Activated CD4-positive, alpha-beta T cell treated with anti-CD3 and anti-CD28 coated beads for 48 hours (primary cell): ENCODE measurements at regions not wholly inside any gene's neighbourhood (a gene's known extent, or its start where the extent isn't known, plus 50 kb on each side); places are given as distances from the start of the nearest gene placed in this dataset.

Experiments
- DNase-seq: peaks from one replicate; pipeline ENCODE4 v3.0.0-alpha.2; 2020

DNA sequence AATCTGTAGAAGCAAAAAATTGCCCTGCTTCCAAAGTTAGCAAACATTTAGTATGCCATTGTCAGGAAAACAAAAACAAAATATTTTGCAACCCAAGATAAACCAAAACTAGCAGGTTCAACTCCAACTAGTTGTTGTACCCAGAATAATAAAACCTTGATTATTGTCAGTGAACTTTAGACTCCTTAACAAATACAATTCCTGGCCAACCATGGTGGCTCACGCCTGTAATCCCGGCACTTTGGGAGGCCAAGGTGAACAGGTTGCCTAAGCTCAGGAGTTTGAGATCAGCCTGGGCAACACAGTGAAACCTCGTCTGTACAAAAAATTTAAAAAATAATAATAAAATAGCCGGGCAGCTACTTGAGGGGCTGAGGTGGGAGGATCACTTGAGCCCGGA, 53.6 kb upstream of the EPCAM start:
- DNase-seq = no peak

DNA sequence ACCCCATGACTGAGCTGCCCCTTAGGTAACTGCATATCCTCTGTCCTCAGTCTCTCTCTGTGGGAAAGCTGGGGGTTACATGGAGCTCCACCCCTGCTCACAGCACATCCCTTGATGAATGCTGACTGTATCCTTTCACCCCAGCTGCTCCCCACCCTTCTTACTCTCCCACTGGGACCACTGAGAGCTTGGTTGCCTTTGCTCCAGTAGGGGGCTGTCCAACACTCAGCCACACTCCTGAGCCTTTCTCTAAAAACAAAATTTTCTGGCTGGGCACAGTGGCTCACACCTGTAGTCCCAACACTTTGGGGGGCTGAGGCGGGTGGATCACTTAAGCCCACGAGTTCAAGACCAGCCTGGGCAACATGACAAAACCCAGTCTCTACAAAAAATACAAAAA, 55.4 kb upstream of the EPCAM start:
- no peak for DNase-seq

DNA sequence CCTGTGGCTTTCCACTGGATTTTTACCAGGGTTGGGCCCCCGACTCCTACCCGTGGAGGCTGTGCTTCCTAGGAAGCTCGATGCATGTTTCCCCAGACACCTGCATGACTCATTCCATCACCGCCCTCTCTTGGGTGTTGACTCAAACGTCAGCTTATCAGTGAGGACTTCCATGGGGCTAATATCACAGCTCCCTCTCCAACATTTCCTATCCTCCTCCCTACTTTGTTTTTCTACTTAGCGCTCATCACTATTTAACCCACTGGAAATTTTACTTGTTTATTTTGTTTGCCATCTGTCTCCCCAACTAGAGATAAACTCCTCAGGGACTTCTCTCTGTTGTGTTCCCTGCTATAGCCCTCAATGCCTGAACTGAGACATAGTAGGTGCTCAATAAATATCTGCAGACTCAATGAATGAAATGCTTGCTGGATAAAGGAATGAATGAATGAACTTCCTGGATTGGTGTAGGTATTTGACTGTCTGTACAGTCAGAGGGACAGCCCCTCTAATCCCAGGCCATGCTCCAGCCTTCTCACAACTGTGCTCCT, 55.9 kb upstream of the EPCAM start:
- DNase-seq = no peak

GRCh38 chr2:47312491-47312850, 56.6 kb upstream of the EPCAM start:
- no peak for DNase-seq

GRCh38 chr2:47311764-47312490, 57.2 kb upstream of the EPCAM start:
- DNase-seq = no peak

- DNase-seq = no peak
Measured at GRCh38 chr2:47310801-47311560, 58.1 kb upstream of the EPCAM start.

- no peak for DNase-seq
Measured at GRCh38 chr2:47309952-47310800, 58.9 kb upstream of the EPCAM start.

GRCh38 chr2:47309472-47309951, 59.6 kb upstream of the EPCAM start:
- DNase-seq = no peak

GRCh38 chr2:47307066-47307465, 62.0 kb upstream of the EPCAM start:
- no peak for DNase-seq

DNA sequence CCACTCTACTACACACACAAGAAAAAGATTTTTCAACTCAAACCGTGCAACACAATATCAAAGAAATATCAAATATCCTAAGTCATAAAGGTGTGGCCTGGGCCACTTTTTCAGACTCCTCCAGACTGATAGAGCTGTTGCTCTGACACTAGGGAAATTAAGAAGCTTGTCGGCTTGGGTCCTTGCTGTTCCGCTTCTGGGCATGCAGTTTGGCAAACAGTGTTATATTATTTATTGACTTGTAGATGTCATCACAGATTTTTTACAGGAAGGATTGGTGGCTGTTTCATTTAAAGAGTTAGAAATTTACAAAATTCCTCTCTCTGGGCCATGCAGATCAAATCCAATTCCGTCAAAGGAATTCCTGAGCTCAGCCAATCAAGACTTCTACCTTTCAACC, 64.5 kb upstream of the EPCAM start:
- no peak for DNase-seq

GRCh38 chr2:47303341-47304148, 65.6 kb upstream of the EPCAM start:
- DNase-seq = no peak

- DNase-seq = no peak
Measured at GRCh38 chr2:47302308-47302707, 66.8 kb upstream of the EPCAM start.

DNA sequence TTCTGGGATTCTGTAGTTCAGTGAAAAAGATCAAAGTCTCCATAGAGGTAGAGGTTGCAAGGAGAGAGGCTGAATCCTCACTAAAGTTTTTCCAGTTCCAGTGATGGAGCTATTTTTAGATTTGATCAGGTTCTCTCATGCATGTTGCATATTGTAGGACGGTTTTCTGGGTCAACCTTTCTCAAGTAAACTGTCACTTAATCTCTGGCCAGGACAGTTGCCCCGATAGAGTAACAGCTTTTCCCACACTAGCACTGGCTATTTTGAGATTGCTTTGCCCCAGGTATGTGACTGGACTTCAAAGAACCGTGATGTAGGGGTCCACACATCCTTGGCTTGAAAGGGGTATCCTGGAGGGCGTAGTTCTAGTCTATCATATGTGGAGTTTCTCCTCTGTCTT, 67.4 kb upstream of the EPCAM start:
- DNase-seq = no peak

DNA sequence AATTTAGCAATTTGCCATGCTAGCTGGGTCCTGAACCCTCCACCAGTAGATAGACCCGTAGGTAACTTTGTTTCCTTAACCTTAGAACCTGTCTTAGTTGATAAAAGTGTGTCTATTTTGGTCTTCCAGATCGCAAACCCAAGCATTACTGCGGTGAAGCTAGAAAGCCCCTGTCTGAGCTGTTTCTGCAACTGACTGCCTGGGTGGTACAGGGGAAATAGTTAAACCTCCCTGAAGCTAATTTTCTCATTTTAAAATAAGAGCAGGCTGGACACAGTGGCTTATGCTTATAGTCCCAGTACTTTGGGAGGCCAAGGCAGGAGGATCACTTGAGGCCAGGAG, 67.9 kb upstream of the EPCAM start:
- no peak for DNase-seq

DNA sequence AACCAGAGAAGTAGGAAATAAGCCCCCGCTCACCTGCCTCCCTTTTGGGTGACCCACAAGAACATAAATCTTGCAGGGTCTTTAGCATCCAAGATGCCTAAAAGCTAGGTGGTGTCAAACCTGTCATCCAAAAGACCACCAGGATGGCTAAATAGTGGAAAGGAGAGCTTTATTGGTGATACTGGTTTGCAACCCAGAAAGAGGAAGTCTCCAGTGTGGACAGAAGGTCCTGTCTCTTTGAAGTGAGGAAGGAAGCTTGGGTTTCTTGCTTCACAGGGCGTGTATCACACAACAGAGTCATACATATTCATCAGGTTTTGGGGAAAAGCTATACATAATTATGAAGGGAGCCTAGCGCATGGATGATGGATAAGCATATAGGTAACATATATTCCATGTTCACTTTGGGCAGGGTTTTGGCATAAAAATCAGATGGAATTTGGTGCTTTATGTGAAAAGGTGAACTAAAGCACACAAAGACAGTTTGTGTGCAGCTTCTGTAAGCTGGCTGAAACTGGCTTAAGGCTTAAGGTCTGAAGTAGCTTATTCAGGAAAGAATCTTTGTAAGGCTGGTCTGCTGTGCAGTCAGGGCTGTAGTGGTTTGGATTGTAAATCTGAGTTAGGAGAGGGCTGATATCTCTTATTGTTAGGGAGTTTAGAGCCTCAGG, 68.4 kb upstream of the EPCAM start:
- no peak for DNase-seq

DNA sequence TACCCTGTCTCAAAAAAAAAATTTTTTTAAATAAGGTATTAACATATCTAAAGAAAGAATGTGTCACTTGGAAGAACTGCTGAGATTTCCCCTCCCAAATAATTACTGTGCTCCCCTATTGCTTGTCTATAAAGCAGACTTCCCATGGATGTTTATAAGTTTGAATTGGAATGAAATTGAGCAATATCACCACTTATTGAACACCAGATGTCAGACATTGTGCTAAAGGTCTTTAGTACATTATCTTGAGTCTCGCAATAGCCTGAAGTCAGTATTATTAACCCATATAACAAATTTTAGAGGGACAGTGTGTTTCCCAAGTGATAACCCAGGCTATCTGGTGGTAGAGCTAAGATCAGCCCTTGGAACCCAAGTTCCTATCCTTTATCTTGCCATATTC, 69.0 kb upstream of the EPCAM start:
- DNase-seq = no peak

- DNase-seq = no peak
Measured at GRCh38 chr2:47299555-47299954, 69.6 kb upstream of the EPCAM start.

DNA sequence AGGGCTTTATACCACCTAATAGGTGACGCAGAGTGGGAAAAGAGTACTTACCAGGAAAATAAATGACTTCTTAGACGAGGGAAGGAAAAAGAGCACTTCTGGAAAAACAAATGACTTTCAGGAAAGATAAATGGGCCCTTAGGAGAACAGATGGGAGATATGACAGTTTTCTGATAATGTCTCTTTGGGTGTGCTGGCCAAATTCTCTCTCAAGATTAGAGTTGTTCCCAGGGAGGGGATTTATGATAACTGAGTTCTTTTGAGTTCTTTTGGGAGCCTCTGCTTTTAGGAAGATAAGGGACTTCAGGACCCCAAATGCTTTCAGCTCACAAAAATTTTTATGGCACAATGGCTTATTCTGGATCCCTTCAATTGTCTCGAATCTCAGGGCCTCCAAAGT, 70.3 kb upstream of the EPCAM start:
- no peak for DNase-seq

DNA sequence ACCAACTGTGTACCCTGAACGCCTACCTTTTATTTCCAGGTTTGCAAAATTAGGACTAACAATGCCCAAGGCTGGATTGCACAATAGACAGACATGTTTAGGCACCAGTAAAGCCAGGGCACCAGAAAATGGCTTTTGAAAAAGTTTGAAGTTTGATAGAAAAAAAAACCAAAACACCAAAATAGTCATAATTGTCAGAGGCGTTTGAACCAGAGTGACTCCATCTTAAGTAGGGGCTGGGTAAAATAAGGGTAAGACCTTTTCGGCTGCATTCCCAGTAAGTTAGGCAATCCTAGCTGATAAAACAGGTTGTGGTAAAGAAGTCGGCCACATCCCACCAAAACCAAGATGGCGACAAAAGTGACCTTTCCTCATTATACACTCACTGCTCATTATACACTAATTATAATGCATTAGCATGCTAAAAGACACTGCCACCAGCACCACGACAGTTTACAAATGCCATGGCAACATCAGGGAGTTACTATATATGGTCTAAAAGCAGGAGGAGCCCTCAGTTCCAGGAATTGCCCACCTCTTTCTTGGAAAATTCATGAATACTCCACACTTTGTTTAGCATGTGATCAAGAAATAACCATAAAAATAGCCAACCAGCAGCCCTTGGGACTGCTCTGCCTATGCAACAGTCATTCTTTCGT, 71.2 kb upstream of the EPCAM start:
- no peak for DNase-seq

DNA sequence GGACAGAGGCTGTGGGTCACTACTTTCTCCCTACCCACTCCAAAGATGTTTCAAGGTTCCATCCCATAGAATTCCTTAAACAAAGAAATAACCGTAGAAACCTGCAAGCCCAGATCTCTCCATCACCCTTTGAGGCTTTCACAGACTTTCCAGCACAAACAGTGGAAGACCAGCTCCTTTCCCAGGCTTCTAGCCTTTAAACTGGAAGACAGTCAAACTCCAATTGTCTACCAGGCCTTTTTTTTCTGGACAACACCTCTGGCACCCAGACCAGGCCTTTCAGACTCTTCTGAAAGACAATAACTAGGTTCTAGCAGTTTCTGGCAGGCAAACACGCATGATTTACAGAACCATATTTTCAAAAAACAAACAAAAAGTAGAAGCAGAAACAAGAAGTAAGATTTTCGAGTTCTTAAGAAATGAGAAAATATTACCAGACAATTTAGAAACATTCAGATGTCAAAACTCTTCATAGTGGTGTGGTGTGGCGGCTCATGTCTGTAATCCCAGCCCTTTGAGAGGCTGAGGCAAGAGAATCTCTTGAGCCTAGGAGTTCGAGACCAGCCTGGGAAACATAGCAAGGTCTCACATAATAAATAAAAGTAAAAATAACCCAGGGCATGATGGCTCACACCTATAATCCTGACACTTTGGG, 73.0 kb upstream of the EPCAM start:
- no peak for DNase-seq
